ENCODE measurements at regions not wholly inside any gene's neighbourhood (a gene's known extent, or its start where the extent isn't known, plus 50 kb on each side); places are given as distances from the start of the nearest gene placed in this dataset.

- no peak for TF ChIP-seq CTCF (conservative IDR thresholded peaks at IDR 0.05; ENCODE audit: low read length)
- DNase-seq (ENCODE audit: low read depth), result no peak
- no peak overlapping the region for H3K4me3 ChIP-seq (ENCODE audit: low read length)
These were observed 167.7 kb downstream of the TDRD15 start for GRCh38 chr2:21291426-21291825.

- no peak overlapping the region for H3K4me3 ChIP-seq (ENCODE audit: low read length)
- no peak for DNase-seq (ENCODE audit: low read depth)
- no peak for TF ChIP-seq CTCF (conservative IDR thresholded peaks at IDR 0.05; ENCODE audit: low read length)
These were observed 170.7 kb downstream of the TDRD15 start for GRCh38 chr2:21294446-21294845.

- DNase-seq (ENCODE audit: low read depth), result no peak
- TF ChIP-seq CTCF (conservative IDR thresholded peaks at IDR 0.05; ENCODE audit: low read length), result no peak
- no peak overlapping the region for H3K4me3 ChIP-seq (ENCODE audit: low read length)
These were observed 175.6 kb downstream of the TDRD15 start for GRCh38 chr2:21299411-21299810.

- TF ChIP-seq CTCF (conservative IDR thresholded peaks at IDR 0.05; ENCODE audit: low read length), result no peak
- DNase-seq (ENCODE audit: low read depth), result no peak
These were observed 178.2 kb downstream of the TDRD15 start for GRCh38 chr2:21301871-21302455.

GRCh38 chr2:21303876-21304275 is 180.1 kb downstream of the TDRD15 start:
- H3K4me3 ChIP-seq (ENCODE audit: low read length), result no peak overlapping the region
- DNase-seq (ENCODE audit: low read depth), result no peak
- no peak for TF ChIP-seq CTCF (conservative IDR thresholded peaks at IDR 0.05; ENCODE audit: low read length)

More at GRCh38 chr2:21301871-21302455, 178.2 kb downstream of the TDRD15 start:
- H3K4me3 ChIP-seq (ENCODE audit: low read length), result no peak overlapping the region

- no peak for TF ChIP-seq CTCF (conservative IDR thresholded peaks at IDR 0.05; ENCODE audit: low read length)
- H3K4me3 ChIP-seq (ENCODE audit: low read length), result no peak overlapping the region
- DNase-seq (ENCODE audit: low read depth), result no peak
These were observed 181.8 kb downstream of the TDRD15 start for GRCh38 chr2:21305581-21305980.

- no peak for TF ChIP-seq CTCF (conservative IDR thresholded peaks at IDR 0.05; ENCODE audit: low read length)
- no peak for DNase-seq (ENCODE audit: low read depth)
- no peak overlapping the region for H3K4me3 ChIP-seq (ENCODE audit: low read length)
These were observed 182.5 kb downstream of the TDRD15 start for GRCh38 chr2:21306235-21306634.

Data from AG10803 (cell line).